GM19324 (cell line): ENCODE measurements at regions not wholly inside any gene's neighbourhood (a gene's known extent, or its start where the extent isn't known, plus 50 kb on each side); places are given as distances from the start of the nearest gene placed in this dataset.
A peak's percentile ranks its signal among the peaks of the same experiment; 100 is the strongest.
"Not testable (repeated sequence)": the region's sequence is repeated elsewhere in the genome, so short reads cannot be mapped to it uniquely, and the experiment has no call there.

Source experiments
- ATAC-seq: cut with Tn5 transposase; IDR thresholded peaks from one replicate; pipeline ENCODE4 v1.9.1; 2021; ENCODE audit warnings: mild to moderate bottlenecking, moderate library complexity; ENCODE audit not compliant: unreplicated experiment, low FRiP score

- no peak for ATAC-seq
These were observed 134.9 kb downstream of the FASLG start for GRCh38 chr1:172793823-172794222.

DNA sequence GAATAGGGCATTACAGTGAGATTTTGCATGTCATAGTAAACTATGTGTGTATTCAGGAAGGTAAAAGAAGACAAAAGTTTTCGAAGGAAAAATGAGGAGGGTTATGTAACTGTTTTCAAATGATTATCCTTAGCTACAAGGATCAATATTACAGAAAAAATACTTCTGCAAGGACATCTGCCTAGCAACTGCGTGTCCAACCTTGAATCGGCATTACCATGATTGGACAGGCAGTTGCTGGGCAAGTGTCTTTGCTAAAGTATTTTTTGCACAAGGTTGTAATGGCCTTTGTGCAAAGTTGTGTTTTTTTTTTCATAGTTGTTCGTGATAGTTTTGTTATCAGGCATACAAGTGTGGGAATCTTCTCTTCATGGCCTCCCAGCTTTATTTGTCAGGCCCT lies 136.8 kb downstream of the FASLG start:
- ATAC-seq = no peak

DNA sequence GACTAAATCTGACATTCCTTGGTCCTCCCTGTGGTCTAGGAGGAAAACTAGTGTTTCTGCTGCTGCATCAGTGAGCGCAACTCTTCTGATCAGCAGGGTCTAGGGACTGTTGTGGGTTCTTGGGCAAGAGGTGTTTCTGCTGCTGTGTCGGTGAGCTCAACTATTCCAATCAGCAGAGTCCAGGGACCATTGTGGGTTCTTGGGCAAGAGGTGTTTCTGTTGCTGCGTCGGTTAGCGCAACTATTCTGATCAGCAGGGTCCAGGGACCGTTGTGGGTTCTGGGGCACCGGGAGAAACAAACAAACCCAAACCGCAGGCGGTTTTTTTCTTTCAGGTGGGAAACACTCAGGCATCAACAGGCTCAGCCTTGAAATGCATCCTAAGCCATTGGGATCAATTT lies 140.9 kb downstream of the FASLG start:
- not testable (repeated sequence) for ATAC-seq

DNA sequence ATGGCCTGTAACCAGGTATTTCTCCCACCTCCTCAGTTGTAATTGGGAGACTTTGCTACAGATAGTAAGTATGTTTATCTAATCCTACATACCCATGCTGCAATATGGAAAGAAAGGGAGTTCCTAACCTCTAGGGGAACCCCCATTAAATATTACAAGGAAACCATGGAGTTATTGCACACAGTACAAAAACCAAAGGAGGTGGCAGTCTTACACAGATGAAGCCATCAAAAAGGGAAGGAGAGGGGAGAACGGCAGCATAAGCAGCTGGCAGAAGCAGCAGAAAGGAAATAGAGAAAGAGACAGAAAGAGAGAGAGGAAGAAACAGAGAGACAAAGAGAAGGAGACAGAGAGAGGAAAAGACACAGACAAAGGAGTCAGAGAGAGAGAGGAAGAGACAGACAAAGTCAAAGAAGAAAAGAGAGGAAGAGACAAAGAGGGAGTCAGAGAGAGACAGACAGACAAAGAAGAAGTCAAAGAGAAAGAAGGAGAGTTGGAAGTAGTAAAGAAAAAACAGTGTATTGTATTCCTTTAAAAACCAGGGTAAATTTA lies 142.9 kb downstream of the FASLG start:
- ATAC-seq = no peak

GRCh38 chr1:172809750-172810149 lies 150.8 kb downstream of the FASLG start:
- no peak for ATAC-seq

GRCh38 chr1:172810480-172811175 lies 151.7 kb downstream of the FASLG start:
- ATAC-seq = no peak

- no peak for ATAC-seq
These were observed 152.8 kb downstream of the FASLG start for GRCh38 chr1:172811694-172812093.

GRCh38 chr1:172812118-172812517 lies 153.2 kb downstream of the FASLG start:
- ATAC-seq = no peak

- ATAC-seq = no peak
These were observed 154.4 kb downstream of the FASLG start for GRCh38 chr1:172813330-172813729.

DNA sequence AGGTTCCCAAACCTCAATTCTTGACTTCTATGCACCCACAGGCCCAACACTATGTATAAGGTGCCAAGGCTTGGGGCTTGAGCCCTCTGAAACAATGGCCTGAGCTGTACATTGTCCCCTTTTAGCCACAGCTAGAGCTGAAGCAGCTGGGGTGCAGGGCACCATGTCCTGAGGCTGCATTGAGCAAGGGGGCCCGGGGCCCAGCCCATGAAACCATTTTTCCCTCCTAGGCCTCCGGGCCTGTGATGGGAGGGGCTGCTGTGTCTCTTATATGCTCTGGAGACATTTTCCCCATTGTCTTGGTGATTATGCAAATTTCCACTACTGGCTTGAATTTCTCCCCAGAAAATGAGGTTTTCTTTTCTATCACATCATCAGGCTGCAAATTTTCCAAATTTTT lies 155.5 kb downstream of the FASLG start:
- no peak for ATAC-seq

DNA sequence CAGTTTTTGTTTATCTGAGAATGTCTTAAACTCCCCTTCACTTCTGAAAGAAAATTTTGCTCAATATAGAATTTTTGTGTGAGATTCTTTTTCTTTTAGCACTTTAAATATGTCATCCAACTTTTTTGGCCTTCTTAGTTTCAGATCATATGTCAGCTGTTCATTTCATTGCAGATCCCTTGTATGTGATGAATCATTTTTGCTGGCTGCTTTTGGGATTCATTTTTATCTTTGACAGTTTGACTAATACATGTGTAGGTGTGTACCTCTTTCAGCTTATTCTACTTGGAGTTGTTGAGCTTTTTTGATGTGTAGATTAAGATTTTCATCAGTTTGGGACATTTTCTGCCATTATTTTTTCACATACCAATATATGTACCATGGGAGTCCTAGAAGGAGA lies 156.8 kb downstream of the FASLG start:
- ATAC-seq = no peak

DNA sequence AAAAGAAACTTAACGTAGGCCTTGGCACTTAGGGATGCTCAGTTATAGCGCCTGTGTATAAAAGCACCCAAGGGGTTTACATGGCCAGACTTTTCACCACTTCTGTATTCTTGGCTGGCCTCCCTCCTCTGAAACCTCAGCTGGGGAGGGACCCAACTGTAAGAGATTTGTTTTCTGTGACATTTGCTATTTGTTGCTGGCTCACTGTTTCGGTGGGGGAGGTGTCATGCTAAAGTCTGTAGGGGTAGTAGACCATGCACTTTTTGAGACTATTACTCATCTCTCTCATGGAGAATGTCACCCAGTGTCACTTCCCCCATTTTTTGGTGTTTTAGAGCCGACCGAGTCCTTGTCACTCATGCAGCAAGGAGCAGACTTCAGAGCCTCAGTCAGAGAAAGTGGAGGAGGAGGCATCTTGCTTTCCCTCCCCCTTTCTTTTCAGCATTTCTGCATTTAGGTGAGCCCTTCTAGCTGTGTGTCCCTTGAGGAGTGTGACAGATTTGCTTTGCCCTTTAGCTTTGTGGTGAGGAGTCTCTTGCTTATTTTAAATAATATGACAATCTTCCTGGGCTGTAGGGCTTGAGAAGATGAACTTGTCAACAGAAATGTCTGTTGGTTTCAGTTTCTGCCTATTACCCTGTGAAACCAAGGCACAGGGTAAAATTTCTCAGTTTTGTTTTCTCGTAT lies 160.1 kb downstream of the FASLG start:
- ATAC-seq = peak; percentile 89

- ATAC-seq = no peak
These were observed 161.7 kb downstream of the FASLG start for GRCh38 chr1:172820475-172821158.

GRCh38 chr1:172821609-172822274 lies 162.8 kb downstream of the FASLG start:
- no peak for ATAC-seq

- ATAC-seq = no peak
These were observed 164.0 kb downstream of the FASLG start for GRCh38 chr1:172822886-172823285.

- ATAC-seq = no peak
These were observed 164.6 kb downstream of the FASLG start for GRCh38 chr1:172823534-172823933.

DNA sequence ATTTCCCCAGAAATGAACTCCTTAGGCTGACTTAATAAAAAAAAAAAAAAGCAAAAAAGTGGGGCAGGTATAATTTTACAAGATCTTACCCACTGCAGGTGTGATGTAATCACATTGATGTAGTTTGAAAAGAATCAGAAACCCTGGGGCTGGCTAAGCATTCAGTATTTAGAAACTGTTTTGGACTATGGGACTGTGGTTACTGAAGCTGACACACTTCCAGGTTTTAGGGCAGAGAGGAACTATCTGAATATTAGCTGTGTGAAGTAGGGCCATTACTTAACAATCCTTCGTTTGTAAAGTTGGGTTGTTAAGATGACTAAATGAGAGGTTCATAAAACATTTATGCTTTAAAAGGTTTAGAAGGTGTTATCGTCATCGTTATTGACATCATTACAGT lies 165.3 kb downstream of the FASLG start:
- no peak for ATAC-seq

GRCh38 chr1:172826096-172826741 lies 167.3 kb downstream of the FASLG start:
- no peak for ATAC-seq

DNA sequence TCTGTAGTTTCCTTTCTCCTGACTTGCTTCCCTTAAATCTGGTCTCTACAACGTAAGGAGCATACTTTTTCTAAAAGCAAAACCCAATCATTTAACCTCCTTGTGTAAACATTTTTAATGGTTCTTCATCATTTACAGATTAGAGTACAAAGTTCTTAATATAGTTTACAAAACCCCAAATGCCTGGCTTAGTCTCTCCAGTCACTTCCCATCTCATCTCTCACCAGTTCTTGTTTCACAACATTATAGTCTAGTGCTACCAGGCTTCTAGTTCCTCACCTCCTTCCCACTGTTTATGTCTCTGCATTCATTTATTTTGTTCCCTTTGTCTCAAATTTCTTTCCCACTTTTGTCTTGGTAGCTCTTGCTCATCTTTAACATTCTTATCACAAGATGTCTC lies 168.4 kb downstream of the FASLG start:
- ATAC-seq = no peak

DNA sequence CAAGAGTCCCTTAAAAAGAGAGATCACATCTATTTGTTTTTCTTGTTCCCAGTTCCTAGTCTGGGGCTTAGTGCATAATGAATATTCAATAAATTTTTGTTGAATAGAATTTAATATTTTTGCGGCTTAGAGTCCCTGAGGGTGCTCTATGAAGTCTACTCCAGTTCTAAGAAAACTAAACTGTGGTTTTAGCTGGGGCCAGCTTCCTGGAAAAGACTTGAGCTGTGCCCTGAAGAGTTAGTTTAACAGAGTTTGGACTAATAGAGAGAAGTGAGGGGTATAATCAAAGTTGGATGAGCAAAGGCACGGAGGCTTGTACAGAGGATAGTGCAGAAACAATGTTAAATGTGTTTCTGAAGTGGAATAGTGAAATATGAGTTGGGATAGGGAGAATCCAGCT lies 168.9 kb downstream of the FASLG start:
- no peak for ATAC-seq
